ENCODE measurements at regions not wholly inside any gene's neighbourhood (a gene's known extent, or its start where the extent isn't known, plus 50 kb on each side); places are given as distances from the start of the nearest gene placed in this dataset.

GRCh38 chr7:57646901-57647246, 196.9 kb downstream of the ZNF716 start:
- TF ChIP-seq POLR2AphosphoS5 (IDR thresholded peaks at IDR 0.05) (no peak), CTCF (IDR thresholded peaks at IDR 0.05 in 8 of 11, conservative IDR thresholded peaks at IDR 0.05 in 3 of 11) (no peak), POLR2A (IDR thresholded peaks at IDR 0.05) (no peak)
